ENCODE measurements at regions not wholly inside any gene's neighbourhood (a gene's known extent, or its start where the extent isn't known, plus 50 kb on each side); places are given as distances from the start of the nearest gene placed in this dataset.

DNA sequence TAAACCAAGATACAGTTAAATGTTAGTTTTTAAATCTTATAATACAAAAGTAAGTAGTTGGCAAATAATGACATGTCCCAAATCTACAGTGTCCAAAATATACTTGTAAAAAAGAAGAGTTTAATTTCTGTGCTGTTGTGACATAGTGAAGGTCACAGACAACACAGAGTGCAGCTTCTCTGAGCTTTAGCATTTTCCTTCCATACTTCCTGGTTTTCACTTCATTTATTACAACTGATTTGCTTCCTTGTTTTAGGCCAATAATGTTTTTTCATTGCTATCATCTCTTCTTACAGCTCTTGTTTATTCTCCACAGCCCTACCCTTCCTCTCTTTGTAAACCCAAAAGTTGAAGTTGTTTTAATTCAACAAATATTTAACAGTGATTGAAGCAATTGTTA is 132.4 kb upstream of the TET2 start:
- no peaks in the 10 kb centered on the region for H3K4me1 ChIP-seq (ENCODE audit: low read depth, poor library complexity, severe bottlenecking)
- H3K36me3 ChIP-seq (ENCODE audit: insufficient read depth): no peaks in the 10 kb centered on the region
- TF ChIP-seq, protein P1, sequence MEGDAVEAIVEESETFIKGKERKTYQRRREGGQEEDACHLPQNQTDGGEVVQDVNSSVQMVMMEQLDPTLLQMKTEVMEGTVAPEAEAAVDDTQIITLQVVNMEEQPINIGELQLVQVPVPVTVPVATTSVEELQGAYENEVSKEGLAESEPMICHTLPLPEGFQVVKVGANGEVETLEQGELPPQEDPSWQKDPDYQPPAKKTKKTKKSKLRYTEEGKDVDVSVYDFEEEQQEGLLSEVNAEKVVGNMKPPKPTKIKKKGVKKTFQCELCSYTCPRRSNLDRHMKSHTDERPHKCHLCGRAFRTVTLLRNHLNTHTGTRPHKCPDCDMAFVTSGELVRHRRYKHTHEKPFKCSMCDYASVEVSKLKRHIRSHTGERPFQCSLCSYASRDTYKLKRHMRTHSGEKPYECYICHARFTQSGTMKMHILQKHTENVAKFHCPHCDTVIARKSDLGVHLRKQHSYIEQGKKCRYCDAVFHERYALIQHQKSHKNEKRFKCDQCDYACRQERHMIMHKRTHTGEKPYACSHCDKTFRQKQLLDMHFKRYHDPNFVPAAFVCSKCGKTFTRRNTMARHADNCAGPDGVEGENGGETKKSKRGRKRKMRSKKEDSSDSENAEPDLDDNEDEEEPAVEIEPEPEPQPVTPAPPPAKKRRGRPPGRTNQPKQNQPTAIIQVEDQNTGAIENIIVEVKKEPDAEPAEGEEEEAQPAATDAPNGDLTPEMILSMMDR (conservative IDR thresholded peaks at IDR 0.05; ENCODE audit: low read depth, low read length): no peak
- H3K9ac ChIP-seq: no peak overlapping the region
- no peak overlapping the region for H3K27ac ChIP-seq
- H3K4me2 ChIP-seq: no peak overlapping the region
- no peaks in the 10 kb centered on the region for H3K27me3 ChIP-seq (ENCODE audit: insufficient read depth, low read depth)
- H2AFZ ChIP-seq (ENCODE audit: low read depth): no peak overlapping the region
- no peaks in the 10 kb centered on the region for H4K20me1 ChIP-seq (ENCODE audit: insufficient read depth)
- no peaks in the 10 kb centered on the region for H3K79me2 ChIP-seq (ENCODE audit: insufficient read depth, low read depth)
- no peak overlapping the region for H3K4me3 ChIP-seq (IDR thresholded peaks at IDR 0.05; ENCODE audit: insufficient read depth, low read depth, low read length)

DNA sequence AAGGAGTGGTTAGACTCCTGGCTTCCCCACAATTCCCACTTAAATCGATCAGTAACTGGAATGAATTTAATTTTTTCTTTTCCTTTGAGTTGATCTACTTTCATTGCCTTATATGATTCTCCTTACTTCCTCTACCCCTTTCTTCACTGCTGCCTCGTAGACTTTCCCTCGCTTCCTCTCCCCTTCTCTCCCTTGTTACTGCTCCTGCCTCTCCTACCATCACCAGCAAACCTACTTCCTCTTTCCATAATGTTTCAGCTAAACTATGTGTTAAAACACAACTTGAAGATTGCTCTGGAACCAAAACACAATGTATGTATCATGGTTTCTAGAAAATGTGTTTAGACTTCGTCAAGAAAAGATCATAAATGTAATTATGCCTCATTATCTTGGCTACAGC is 132.0 kb upstream of the TET2 start:
- Histone ChIP-seq H4K20me1 (ENCODE audit: insufficient read depth) (no peaks in the 10 kb centered on the region), H3K36me3 (ENCODE audit: insufficient read depth) (no peaks in the 10 kb centered on the region), H3K4me3 (IDR thresholded peaks at IDR 0.05; ENCODE audit: insufficient read depth, low read depth, low read length) (no peak overlapping the region), H3K4me2 (no peak overlapping the region), H3K27me3 (ENCODE audit: insufficient read depth, low read depth) (no peaks in the 10 kb centered on the region), H3K79me2 (ENCODE audit: insufficient read depth, low read depth) (no peaks in the 10 kb centered on the region), H2AFZ (ENCODE audit: low read depth) (no peak overlapping the region), H3K4me1 (ENCODE audit: low read depth, poor library complexity, severe bottlenecking) (no peaks in the 10 kb centered on the region), H3K27ac (no peak overlapping the region), H3K9ac (no peak overlapping the region)
- TF ChIP-seq, protein P1 (conservative IDR thresholded peaks at IDR 0.05; ENCODE audit: low read depth, low read length): no peak

DNA sequence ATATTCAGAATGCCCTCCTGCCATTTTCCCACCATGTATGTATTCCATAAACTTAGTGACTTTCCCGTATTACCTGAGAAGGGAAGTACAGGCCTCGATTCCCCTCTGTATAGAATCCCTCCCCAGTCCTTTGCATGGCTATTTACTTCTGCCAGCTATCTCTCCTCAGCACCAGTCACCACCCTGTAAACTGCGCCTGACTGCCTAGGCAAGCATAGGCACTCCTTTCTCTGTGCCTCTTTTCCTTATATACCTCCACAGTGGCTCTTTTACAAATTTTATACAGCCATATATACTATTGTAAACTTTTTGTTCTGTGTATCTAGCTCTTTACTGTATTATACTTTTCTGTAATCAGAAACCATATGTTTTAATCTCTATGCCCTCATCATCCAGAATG is 130.9 kb upstream of the TET2 start:
- H3K4me2 ChIP-seq: no peak overlapping the region
- H4K20me1 ChIP-seq (ENCODE audit: insufficient read depth): no peaks in the 10 kb centered on the region
- TF ChIP-seq, protein P1 (conservative IDR thresholded peaks at IDR 0.05; ENCODE audit: low read depth, low read length): no peak
- H3K27me3 ChIP-seq (ENCODE audit: insufficient read depth, low read depth): no peaks in the 10 kb centered on the region
- no peak overlapping the region for H3K9ac ChIP-seq
- H3K4me3 ChIP-seq (IDR thresholded peaks at IDR 0.05; ENCODE audit: insufficient read depth, low read depth, low read length): no peak overlapping the region
- H3K4me1 ChIP-seq (ENCODE audit: low read depth, poor library complexity, severe bottlenecking): no peaks in the 10 kb centered on the region
- H3K27ac ChIP-seq: no peak overlapping the region
- no peaks in the 10 kb centered on the region for H3K79me2 ChIP-seq (ENCODE audit: insufficient read depth, low read depth)
- H2AFZ ChIP-seq (ENCODE audit: low read depth): no peak overlapping the region
- no peaks in the 10 kb centered on the region for H3K36me3 ChIP-seq (ENCODE audit: insufficient read depth)

DNA sequence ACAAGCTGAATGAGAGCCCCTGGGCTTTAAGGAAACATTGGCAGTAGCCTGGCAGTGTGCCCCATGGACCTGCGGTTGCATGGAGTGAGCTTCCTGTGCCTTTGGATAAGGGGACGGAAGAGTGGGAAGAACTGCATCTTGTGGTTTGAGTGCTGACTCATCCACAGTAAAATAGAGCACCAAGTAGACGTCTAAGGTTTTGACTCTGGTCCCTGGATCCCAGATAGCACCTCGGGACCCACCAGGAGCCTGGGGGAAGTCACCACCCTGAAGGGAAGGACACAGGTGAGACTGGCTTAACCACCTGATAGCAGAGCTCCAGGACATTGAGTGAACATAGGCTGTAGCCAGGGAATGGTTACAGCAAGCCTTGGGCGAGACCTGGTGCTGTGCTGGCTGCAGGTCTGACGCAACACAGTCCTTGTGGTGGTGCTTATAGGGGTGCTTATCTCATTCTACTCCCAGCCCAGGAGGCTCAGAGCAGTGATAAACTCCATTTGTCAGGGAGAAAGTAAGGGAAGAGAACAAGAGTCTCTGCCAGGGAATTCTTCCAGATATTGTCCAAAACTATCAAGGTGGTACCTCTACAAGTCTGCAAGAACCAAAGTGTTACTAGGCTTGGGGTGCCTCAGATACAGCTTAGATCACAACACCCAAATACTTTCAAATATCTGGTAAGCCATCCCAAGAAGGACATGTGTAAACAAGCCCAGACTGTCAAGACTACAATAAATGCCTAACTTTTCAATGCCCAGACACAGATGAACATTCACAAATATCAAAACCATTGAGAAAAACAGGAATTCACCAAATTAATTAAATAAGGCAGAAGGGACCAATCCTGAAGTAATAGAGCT is 123.6 kb upstream of the TET2 start:
- Histone ChIP-seq H4K20me1 (ENCODE audit: insufficient read depth) (no peaks in the 10 kb centered on the region), H3K27me3 (ENCODE audit: insufficient read depth, low read depth) (no peaks in the 10 kb centered on the region), H2AFZ (ENCODE audit: low read depth) (no peak overlapping the region), H3K27ac (no peak overlapping the region), H3K79me2 (ENCODE audit: insufficient read depth, low read depth) (no peaks in the 10 kb centered on the region), H3K9ac (no peak overlapping the region), H3K4me2 (no peak overlapping the region), H3K4me1 (ENCODE audit: low read depth, poor library complexity, severe bottlenecking) (no peaks in the 10 kb centered on the region), H3K4me3 (IDR thresholded peaks at IDR 0.05; ENCODE audit: insufficient read depth, low read depth, low read length) (no peak overlapping the region), H3K36me3 (ENCODE audit: insufficient read depth) (no peaks in the 10 kb centered on the region)
- TF ChIP-seq, protein P1 (conservative IDR thresholded peaks at IDR 0.05; ENCODE audit: low read depth, low read length): no peak

All from KMS-11 (cell line).